ENCODE measurements at regions not wholly inside any gene's neighbourhood (a gene's known extent, or its start where the extent isn't known, plus 50 kb on each side); places are given as distances from the start of the nearest gene placed in this dataset.

DNA sequence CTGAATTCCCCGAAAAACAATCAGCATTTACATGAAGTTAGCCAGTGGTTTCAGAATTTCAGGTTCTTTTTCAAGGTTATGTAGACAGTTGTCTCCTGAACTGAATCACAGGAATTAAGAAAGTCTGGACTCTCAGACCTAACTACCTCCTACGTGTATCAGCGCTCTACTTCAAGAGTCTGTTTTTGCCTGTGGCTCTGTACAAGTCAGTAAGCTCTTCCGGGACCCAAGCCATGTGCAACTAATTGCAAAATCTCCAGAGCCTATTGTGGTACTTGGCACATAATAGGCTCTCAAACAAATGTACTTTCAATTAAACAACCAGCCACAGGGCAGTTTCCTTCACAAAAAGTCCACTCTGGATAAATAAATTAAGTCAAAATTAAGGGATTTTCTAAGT is 414.2 kb downstream of the PDCD6IP start:
- TF ChIP-seq EZH2phosphoT487 (IDR thresholded peaks at IDR 0.05; ENCODE audit: low read depth) (no peak), CTCF (IDR thresholded peaks at IDR 0.05; ENCODE audit: low read depth, low read length) (no peak)
- no peaks in the 10 kb centered on the region for H4K20me1 ChIP-seq (ENCODE audit: insufficient read depth, low read length)
- no peaks in the 10 kb centered on the region for H3K27me3 ChIP-seq (ENCODE audit: low read depth, low read length)
- no peaks in the 10 kb centered on the region for H3K9me3 ChIP-seq (ENCODE audit: insufficient read depth, low read length)
- H3K4me2 ChIP-seq (ENCODE audit: low read length): peak overlapping the region; percentile 11; the same call in 1 of the 2 replicates
- H3K27ac ChIP-seq (ENCODE audit: low read length): no peak overlapping the region
- peaks cover 11% of the 10 kb centered on the region for H3K4me1 ChIP-seq (ENCODE audit: low read length)
- H3K79me2 ChIP-seq (ENCODE audit: low read length): no peaks in the 10 kb centered on the region
- no peak overlapping the region for H2AFZ ChIP-seq (ENCODE audit: low read depth, low read length)
- H3K36me3 ChIP-seq (replicated peaks; ENCODE audit: low read depth, low read length): no peaks in the 10 kb centered on the region
- H3K9ac ChIP-seq (ENCODE audit: low read length): no peak overlapping the region
- no peak overlapping the region for H3K4me3 ChIP-seq (ENCODE audit: low read length)

DNA sequence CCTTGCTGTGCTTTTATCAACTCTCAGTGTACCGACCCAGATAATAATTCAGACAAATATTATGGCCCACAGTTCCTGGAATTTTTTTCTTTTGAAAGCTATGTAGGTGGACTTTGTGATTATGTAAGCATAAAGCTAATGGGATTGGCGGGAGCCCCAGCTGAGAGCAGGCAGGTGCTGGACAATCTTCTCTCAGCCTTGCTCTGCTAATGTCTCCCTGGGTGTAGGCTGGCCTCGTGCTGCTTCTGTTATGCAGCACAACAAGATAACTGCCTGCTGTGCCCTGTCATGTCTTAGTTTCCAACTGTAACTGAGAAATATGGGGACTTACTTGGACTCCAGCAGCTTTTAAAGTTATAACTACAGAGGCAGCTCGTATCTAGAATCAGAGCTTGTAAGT is 415.0 kb downstream of the PDCD6IP start:
- no peak overlapping the region for H3K4me2 ChIP-seq (ENCODE audit: low read length)
- H2AFZ ChIP-seq (ENCODE audit: low read depth, low read length): no peak overlapping the region
- H3K27ac ChIP-seq (ENCODE audit: low read length): no peak overlapping the region
- no peaks in the 10 kb centered on the region for H3K9me3 ChIP-seq (ENCODE audit: insufficient read depth, low read length)
- TF ChIP-seq CTCF (IDR thresholded peaks at IDR 0.05; ENCODE audit: low read depth, low read length) (no peak), EZH2phosphoT487 (IDR thresholded peaks at IDR 0.05; ENCODE audit: low read depth) (no peak)
- no peaks in the 10 kb centered on the region for H3K36me3 ChIP-seq (replicated peaks; ENCODE audit: low read depth, low read length)
- H3K4me1 ChIP-seq (ENCODE audit: low read length): peaks cover 11% of the 10 kb centered on the region
- H3K27me3 ChIP-seq (ENCODE audit: low read depth, low read length): 0 out of 2 replicates have a peak, but pooled peaks cover 3% of the 10 kb centered on the region
- no peak overlapping the region for H3K4me3 ChIP-seq (ENCODE audit: low read length)
- H3K9ac ChIP-seq (ENCODE audit: low read length): no peak overlapping the region
- H3K79me2 ChIP-seq (ENCODE audit: low read length): no peaks in the 10 kb centered on the region
- no peaks in the 10 kb centered on the region for H4K20me1 ChIP-seq (ENCODE audit: insufficient read depth, low read length)

GRCh38 chr3:34216711-34217335 is 418.4 kb downstream of the PDCD6IP start:
- no peak overlapping the region for H3K4me2 ChIP-seq (ENCODE audit: low read length)
- no peak overlapping the region for H3K9ac ChIP-seq (ENCODE audit: low read length)
- TF ChIP-seq EZH2phosphoT487 (IDR thresholded peaks at IDR 0.05; ENCODE audit: low read depth) (no peak), CTCF (IDR thresholded peaks at IDR 0.05; ENCODE audit: low read depth, low read length) (no peak)
- no peaks in the 10 kb centered on the region for H3K36me3 ChIP-seq (replicated peaks; ENCODE audit: low read depth, low read length)
- peaks cover 16% of the 10 kb centered on the region for H3K4me1 ChIP-seq (ENCODE audit: low read length)
- no peaks in the 10 kb centered on the region for H4K20me1 ChIP-seq (ENCODE audit: insufficient read depth, low read length)
- H3K27ac ChIP-seq (ENCODE audit: low read length): no peak overlapping the region
- no peak overlapping the region for H3K4me3 ChIP-seq (ENCODE audit: low read length)
- H2AFZ ChIP-seq (ENCODE audit: low read depth, low read length): no peak overlapping the region
- H3K27me3 ChIP-seq (ENCODE audit: low read depth, low read length): 0 out of 2 replicates have a peak, but pooled peaks cover 3% of the 10 kb centered on the region
- H3K9me3 ChIP-seq (ENCODE audit: insufficient read depth, low read length): no peaks in the 10 kb centered on the region
- no peaks in the 10 kb centered on the region for H3K79me2 ChIP-seq (ENCODE audit: low read length)

GRCh38 chr3:34218706-34219385 is 420.4 kb downstream of the PDCD6IP start:
- Histone ChIP-seq H3K9me3 (ENCODE audit: insufficient read depth, low read length) (no peaks in the 10 kb centered on the region), H3K4me1 (ENCODE audit: low read length) (peaks cover 8% of the 10 kb centered on the region), H3K4me3 (ENCODE audit: low read length) (no peak overlapping the region), H3K4me2 (ENCODE audit: low read length) (no peak overlapping the region), H3K79me2 (ENCODE audit: low read length) (no peaks in the 10 kb centered on the region), H4K20me1 (ENCODE audit: insufficient read depth, low read length) (no peaks in the 10 kb centered on the region), H3K27me3 (ENCODE audit: low read depth, low read length) (0 out of 2 replicates have a peak, but pooled peaks cover 3% of the 10 kb centered on the region), H3K27ac (ENCODE audit: low read length) (no peak overlapping the region), H3K9ac (ENCODE audit: low read length) (no peak overlapping the region), H2AFZ (ENCODE audit: low read depth, low read length) (no peak overlapping the region), H3K36me3 (replicated peaks; ENCODE audit: low read depth, low read length) (no peaks in the 10 kb centered on the region)
- no peak for TF ChIP-seq EZH2phosphoT487 (IDR thresholded peaks at IDR 0.05; ENCODE audit: low read depth)
- no peak for TF ChIP-seq CTCF (IDR thresholded peaks at IDR 0.05; ENCODE audit: low read depth, low read length)
